ENCODE measurements at regions not wholly inside any gene's neighbourhood (a gene's known extent, or its start where the extent isn't known, plus 50 kb on each side); places are given as distances from the start of the nearest gene placed in this dataset.
"Not testable (repeated sequence)": the region's sequence is repeated elsewhere in the genome, so short reads cannot be mapped to it uniquely, and the experiment has no call there.

GRCh38 chr4:66565801-66566200, 895.5 kb upstream of the EPHA5 start:
- H3K4me1 ChIP-seq (ENCODE audit: control insufficient read depth in 5 of 5, insufficient read depth in 5 of 5, low read length in 5 of 5), result no peaks in the 10 kb centered on the region
- no peak overlapping the region for H3K9ac ChIP-seq (ENCODE audit: insufficient read depth in 1 of 2, low read length in 2 of 2)
- no peak for ATAC-seq (ENCODE audit: insufficient read depth, low FRiP score)
- no peak for TF ChIP-seq CTCF (IDR thresholded peaks at IDR 0.05; ENCODE audit: control extremely low read depth, extremely low read depth)
- DNase-seq, result no peak
- no peak overlapping the region for H3K4me3 ChIP-seq
- no peaks in the 10 kb centered on the region for H3K27me3 ChIP-seq (ENCODE audit: control insufficient read depth in 3 of 3, insufficient read depth in 3 of 3, low read length in 2 of 3)
- no peak overlapping the region for H3K27ac ChIP-seq (ENCODE audit: low read depth in 1 of 2, low read length in 1 of 2)
- H3K36me3 ChIP-seq (ENCODE audit: control insufficient read depth in 4 of 4, insufficient read depth in 4 of 4, low read length in 4 of 4), result no peaks in the 10 kb centered on the region
- no peaks in the 10 kb centered on the region for H3K9me3 ChIP-seq (ENCODE audit: control insufficient read depth in 4 of 4, insufficient read depth in 3 of 4, low read length in 3 of 4)

- WGBS, 2 donors, result 67 to 86% methylated on average over 12 of the region's 12 CpGs
- Histone ChIP-seq H3K27me3 (ENCODE audit: control insufficient read depth in 3 of 3, insufficient read depth in 3 of 3, low read length in 2 of 3) (no peaks in the 10 kb centered on the region), H3K9ac (ENCODE audit: insufficient read depth in 1 of 2, low read length in 2 of 2) (no peak overlapping the region), H3K27ac (ENCODE audit: low read depth in 1 of 2, low read length in 1 of 2) (peak overlapping the region in 1 of 2 donors; percentile 7), H3K9me3 (ENCODE audit: control insufficient read depth in 4 of 4, insufficient read depth in 3 of 4, low read length in 3 of 4) (no peaks in the 10 kb centered on the region), H3K36me3 (ENCODE audit: control insufficient read depth in 4 of 4, insufficient read depth in 4 of 4, low read length in 4 of 4) (no peaks in the 10 kb centered on the region), H3K4me3 (no peak overlapping the region), H3K4me1 (ENCODE audit: control insufficient read depth in 5 of 5, insufficient read depth in 5 of 5, low read length in 5 of 5) (no peaks in the 10 kb centered on the region)
- peak in 1 of 3 donors; percentile 2 for DNase-seq
- TF ChIP-seq CTCF (IDR thresholded peaks at IDR 0.05; ENCODE audit: control extremely low read depth, extremely low read depth), result no peak
- no peak for ATAC-seq (ENCODE audit: insufficient read depth, low FRiP score)
Observed at GRCh38 chr4:66564901-66565651, 894.8 kb upstream of the EPHA5 start.

- Histone ChIP-seq H3K9ac (ENCODE audit: insufficient read depth in 1 of 2, low read length in 2 of 2) (no peak overlapping the region), H3K4me1 (ENCODE audit: control insufficient read depth in 5 of 5, insufficient read depth in 5 of 5, low read length in 5 of 5) (no peaks in the 10 kb centered on the region), H3K36me3 (ENCODE audit: control insufficient read depth in 4 of 4, insufficient read depth in 4 of 4, low read length in 4 of 4) (no peaks in the 10 kb centered on the region), H3K27ac (ENCODE audit: low read depth in 1 of 2, low read length in 1 of 2) (no peak overlapping the region), H3K27me3 (ENCODE audit: control insufficient read depth in 3 of 3, insufficient read depth in 3 of 3, low read length in 2 of 3) (no peaks in the 10 kb centered on the region), H3K9me3 (ENCODE audit: control insufficient read depth in 4 of 4, insufficient read depth in 3 of 4, low read length in 3 of 4) (no peaks in the 10 kb centered on the region), H3K4me3 (no peak overlapping the region)
- DNase-seq, result peak in 1 of 3 donors; percentile 0
- no peak for ATAC-seq (ENCODE audit: insufficient read depth, low FRiP score)
- TF ChIP-seq CTCF (IDR thresholded peaks at IDR 0.05; ENCODE audit: control extremely low read depth, extremely low read depth), result no peak
Observed at GRCh38 chr4:66562276-66562806, 892.1 kb upstream of the EPHA5 start.

- not testable (repeated sequence) for H3K4me1 ChIP-seq (ENCODE audit: control insufficient read depth in 5 of 5, insufficient read depth in 5 of 5, low read length in 5 of 5); ATAC-seq (ENCODE audit: insufficient read depth, low FRiP score); H3K4me3 ChIP-seq; H3K9ac ChIP-seq (ENCODE audit: insufficient read depth in 1 of 2, low read length in 2 of 2); H3K27ac ChIP-seq (ENCODE audit: low read depth in 1 of 2, low read length in 1 of 2); H3K36me3 ChIP-seq (ENCODE audit: control insufficient read depth in 4 of 4, insufficient read depth in 4 of 4, low read length in 4 of 4); DNase-seq; H3K9me3 ChIP-seq (ENCODE audit: control insufficient read depth in 4 of 4, insufficient read depth in 3 of 4, low read length in 3 of 4); H3K27me3 ChIP-seq (ENCODE audit: control insufficient read depth in 3 of 3, insufficient read depth in 3 of 3, low read length in 2 of 3)
- 95 to 96% methylated on average over 42 of the region's 42 CpGs for WGBS, 2 donors
Observed at GRCh38 chr4:66561465-66562053, 891.3 kb upstream of the EPHA5 start.

Measured in lung (tissue), 11 donors.